H1 (cell line): ENCODE measurements at regions not wholly inside any gene's neighbourhood (a gene's known extent, or its start where the extent isn't known, plus 50 kb on each side); places are given as distances from the start of the nearest gene placed in this dataset.

ENCODE experiments used
- BRCA1 ChIP-seq: IDR thresholded peaks from 2 replicates; pipeline ENCODE4 v1.6.1; 2012; ENCODE audit warnings: low read depth, low read length, improper control_type of control experiment
- CHD2 ChIP-seq: IDR thresholded peaks from 2 replicates; pipeline ENCODE4 v1.6.1; 2012; ENCODE audit warnings: low read length, improper control_type of control experiment
- CHD7 ChIP-seq: fragments of 300-600 bp; sonication (generic); IDR thresholded peaks from 2 replicates; pipeline ENCODE4 v1.7.1; 2012; ENCODE audit warnings: low read length, moderate library complexity, mild to moderate bottlenecking, inconsistent platforms; ENCODE audit not compliant: insufficient replicate concordance
- GABPA ChIP-seq: IDR thresholded peaks from 2 replicates; pipeline ENCODE4 v1.6.1; 2011; ENCODE audit warnings: mild to moderate bottlenecking, low read length, moderate library complexity, borderline replicate concordance; ENCODE audit not compliant: insufficient read depth
- KDM4A ChIP-seq: IDR thresholded peaks from one replicate; pipeline ENCODE4 v1.7.1; 2012; ENCODE audit warnings: low read depth, mild to moderate bottlenecking, moderate library complexity, low read length, inconsistent platforms; ENCODE audit not compliant: severe bottlenecking
- KDM5A ChIP-seq: fragments of 200-600 bp; IDR thresholded peaks from 2 replicates; pipeline ENCODE4 v1.7.1; 2012; ENCODE audit warnings: mild to moderate bottlenecking, low read length, inconsistent platforms, mixed read lengths
- MAFK ChIP-seq: IDR thresholded peaks from 2 replicates; pipeline ENCODE4 v1.6.1; 2012; ENCODE audit warnings: low read depth, mild to moderate bottlenecking, improper control_type of control experiment, low read length
- NRF1 ChIP-seq: IDR thresholded peaks from 2 replicates; pipeline ENCODE4 v1.6.1; 2011; ENCODE audit warnings: mild to moderate bottlenecking, low read depth, low read length, improper control_type of control experiment
- RXRA ChIP-seq: IDR thresholded peaks from 2 replicates; pipeline ENCODE4 v1.6.1; 2011; ENCODE audit warnings: low read depth, mild to moderate bottlenecking, low read length, moderate library complexity; ENCODE audit not compliant: insufficient read depth
- SIRT6 ChIP-seq: IDR thresholded peaks from one replicate; pipeline ENCODE4 v1.7.1; 2012; ENCODE audit warnings: low read length, inconsistent platforms
- SUZ12 ChIP-seq: fragments of 200-600 bp; sonication (generic); IDR thresholded peaks from 2 replicates; pipeline ENCODE4 v1.6.1; 2012; ENCODE audit warnings: mild to moderate bottlenecking, inconsistent platforms, low read length, moderate library complexity, mixed read lengths
- YY1 ChIP-seq: IDR thresholded peaks from 2 replicates; pipeline ENCODE4 v1.6.1; 2011; ENCODE audit warnings: low read depth, mild to moderate bottlenecking, low read length
- TF ChIP-seq, protein P1 (sequence below): IDR thresholded peaks from 2 replicates; pipeline ENCODE4 v1.6.1; 2012; ENCODE audit warnings: inconsistent platforms

DNA sequence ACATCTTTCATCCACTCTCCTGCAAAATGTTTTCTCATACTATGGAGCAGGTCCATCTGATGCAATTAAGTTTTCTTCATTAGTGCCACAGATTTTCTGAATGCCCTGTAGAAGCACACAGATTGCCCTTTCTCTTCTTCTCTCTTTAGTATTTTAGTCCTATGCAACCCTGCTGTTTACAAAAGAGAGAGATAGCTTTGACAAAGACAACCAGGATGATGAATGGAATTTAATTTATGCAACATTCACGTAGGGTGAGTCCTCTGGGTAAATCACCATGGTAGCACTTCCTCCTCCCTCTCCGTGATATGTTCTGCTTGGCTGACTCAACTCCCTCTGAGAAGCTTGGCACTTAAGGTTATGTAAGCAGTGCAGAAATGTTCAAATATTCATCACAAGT lies 400.9 kb upstream of the PDE3A start (continued):
- TF ChIP-seq CHD7 (no peak), KDM5A (no peak), SUZ12 (no peak), NRF1 (no peak), SIRT6 (no peak), KDM4A (no peak), CHD2 (no peak), RXRA (no peak), YY1 (no peak), MAFK (no peak), GABPA (no peak), BRCA1 (no peak)
- TF ChIP-seq, protein P1, sequence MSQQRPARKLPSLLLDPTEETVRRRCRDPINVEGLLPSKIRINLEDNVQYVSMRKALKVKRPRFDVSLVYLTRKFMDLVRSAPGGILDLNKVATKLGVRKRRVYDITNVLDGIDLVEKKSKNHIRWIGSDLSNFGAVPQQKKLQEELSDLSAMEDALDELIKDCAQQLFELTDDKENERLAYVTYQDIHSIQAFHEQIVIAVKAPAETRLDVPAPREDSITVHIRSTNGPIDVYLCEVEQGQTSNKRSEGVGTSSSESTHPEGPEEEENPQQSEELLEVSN: no peak
